ENCODE measurements at regions not wholly inside any gene's neighbourhood (a gene's known extent, or its start where the extent isn't known, plus 50 kb on each side); places are given as distances from the start of the nearest gene placed in this dataset.

DNA sequence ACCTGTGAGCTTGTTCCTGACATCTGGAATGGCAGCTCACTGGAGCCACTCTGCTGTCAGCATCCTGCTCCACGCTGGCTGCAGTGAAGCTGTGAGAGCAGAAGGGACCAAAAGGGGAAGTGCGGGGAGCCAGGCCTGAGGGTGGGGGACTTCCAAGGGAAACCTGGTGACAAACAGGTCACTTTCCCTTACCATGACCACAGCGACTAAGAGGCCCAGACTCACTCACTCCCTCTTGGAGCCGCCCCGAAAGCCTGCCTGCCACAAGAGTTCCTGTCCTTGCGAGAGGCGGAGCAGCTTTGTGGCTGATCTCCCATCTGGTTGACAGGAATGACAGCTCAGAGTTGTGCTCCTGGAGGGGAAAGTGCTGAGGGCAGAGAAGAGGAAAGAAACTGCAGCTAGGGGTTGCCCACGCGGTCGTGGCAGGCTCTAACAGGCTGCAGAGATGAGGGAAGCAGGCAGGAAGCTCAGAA, 183.8 kb upstream of the NTM start:
- no peaks in the 10 kb centered on the region for H3K36me3 ChIP-seq (replicated peaks)
- TF ChIP-seq, protein P1, sequence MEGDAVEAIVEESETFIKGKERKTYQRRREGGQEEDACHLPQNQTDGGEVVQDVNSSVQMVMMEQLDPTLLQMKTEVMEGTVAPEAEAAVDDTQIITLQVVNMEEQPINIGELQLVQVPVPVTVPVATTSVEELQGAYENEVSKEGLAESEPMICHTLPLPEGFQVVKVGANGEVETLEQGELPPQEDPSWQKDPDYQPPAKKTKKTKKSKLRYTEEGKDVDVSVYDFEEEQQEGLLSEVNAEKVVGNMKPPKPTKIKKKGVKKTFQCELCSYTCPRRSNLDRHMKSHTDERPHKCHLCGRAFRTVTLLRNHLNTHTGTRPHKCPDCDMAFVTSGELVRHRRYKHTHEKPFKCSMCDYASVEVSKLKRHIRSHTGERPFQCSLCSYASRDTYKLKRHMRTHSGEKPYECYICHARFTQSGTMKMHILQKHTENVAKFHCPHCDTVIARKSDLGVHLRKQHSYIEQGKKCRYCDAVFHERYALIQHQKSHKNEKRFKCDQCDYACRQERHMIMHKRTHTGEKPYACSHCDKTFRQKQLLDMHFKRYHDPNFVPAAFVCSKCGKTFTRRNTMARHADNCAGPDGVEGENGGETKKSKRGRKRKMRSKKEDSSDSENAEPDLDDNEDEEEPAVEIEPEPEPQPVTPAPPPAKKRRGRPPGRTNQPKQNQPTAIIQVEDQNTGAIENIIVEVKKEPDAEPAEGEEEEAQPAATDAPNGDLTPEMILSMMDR (IDR thresholded peaks at IDR 0.05; ENCODE audit: low read depth, low read length, missing control alignments): no peak
- in situ Hi-C loops (cut with HindIII; ENCODE audit: low pct_ligation_motif_present, low sequenced_read_pairs): no loop called here
- no peak for DNase-seq
- no peak overlapping the region for H3K4me3 ChIP-seq (ENCODE audit: low read depth, low read length)
- H3K27me3 ChIP-seq (replicated peaks): no peaks in the 10 kb centered on the region
- no peak overlapping the region for H3K27ac ChIP-seq

DNA sequence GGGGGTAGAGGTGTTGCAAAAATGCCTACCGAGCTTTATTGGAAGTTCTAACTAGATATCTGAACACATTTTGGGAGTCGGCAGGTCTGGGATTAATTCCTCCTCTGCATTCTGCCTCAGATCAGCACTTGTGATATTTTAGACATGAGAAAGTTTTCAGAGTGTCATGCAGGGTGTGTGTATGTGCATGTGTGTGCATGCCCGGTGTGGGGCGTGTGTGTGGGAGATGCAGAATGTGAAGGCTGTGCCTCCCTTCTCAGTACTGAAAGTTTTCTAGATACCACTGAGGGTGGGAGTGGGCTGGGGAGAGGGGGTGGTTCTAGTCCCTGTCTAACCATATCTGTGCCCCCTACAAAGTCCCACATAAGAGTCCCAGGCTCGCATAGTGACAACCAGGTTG, 180.0 kb upstream of the NTM start:
- no peak for DNase-seq
- Histone ChIP-seq H3K36me3 (replicated peaks) (no peaks in the 10 kb centered on the region), H3K4me3 (ENCODE audit: low read depth, low read length) (no peak overlapping the region), H3K27me3 (replicated peaks) (no peaks in the 10 kb centered on the region), H3K27ac (no peak overlapping the region)
- TF ChIP-seq, protein P1 (IDR thresholded peaks at IDR 0.05; ENCODE audit: low read depth, low read length, missing control alignments): no peak
- in situ Hi-C loops (cut with HindIII; ENCODE audit: low pct_ligation_motif_present, low sequenced_read_pairs): no loop called here

DNA sequence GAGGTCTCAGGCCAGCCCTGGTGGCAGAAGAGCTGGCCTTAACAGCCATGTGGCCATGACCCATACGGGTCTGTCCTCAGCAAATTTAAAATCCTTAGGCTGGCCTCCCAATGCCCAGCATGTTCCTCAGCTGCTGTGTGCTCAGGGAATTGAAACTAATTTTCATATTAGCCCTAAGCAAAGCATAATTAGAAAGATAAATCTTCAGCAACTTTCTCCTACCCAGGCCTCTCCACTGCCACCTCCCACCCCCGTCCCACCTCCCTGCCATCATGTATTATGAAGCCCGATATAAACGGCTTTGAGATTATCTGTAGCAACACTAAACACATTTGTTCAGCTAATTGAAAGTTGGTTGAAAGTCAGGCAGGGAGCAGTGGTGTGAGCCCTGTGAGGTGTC, 178.8 kb upstream of the NTM start:
- DNase-seq: no peak
- Histone ChIP-seq H3K27me3 (replicated peaks) (no peaks in the 10 kb centered on the region), H3K36me3 (replicated peaks) (no peaks in the 10 kb centered on the region), H3K4me3 (ENCODE audit: low read depth, low read length) (no peak overlapping the region), H3K27ac (no peak overlapping the region)
- TF ChIP-seq, protein P1 (IDR thresholded peaks at IDR 0.05; ENCODE audit: low read depth, low read length, missing control alignments): no peak
- in situ Hi-C loops (cut with HindIII; ENCODE audit: low pct_ligation_motif_present, low sequenced_read_pairs): no loop called here

DNA sequence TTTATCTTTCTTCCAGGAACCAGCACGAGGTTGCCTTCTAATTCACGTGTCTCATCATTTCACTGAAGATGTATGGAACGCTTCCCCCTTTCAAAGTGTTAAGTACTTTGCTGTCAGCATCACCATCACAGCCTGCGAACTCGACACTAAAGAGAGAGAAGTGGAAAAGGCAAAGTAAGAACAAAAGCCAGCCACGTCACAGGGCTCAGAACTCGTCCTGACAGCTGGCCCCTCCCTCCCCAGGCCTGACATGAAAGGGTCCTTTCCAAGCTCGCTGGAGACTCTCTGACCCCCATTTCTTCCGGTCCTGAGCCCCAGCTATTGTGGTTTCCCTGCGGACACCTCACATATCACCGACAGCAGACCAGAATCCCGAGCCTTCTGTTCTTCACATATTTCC, 177.8 kb upstream of the NTM start:
- no peak for DNase-seq
- Histone ChIP-seq H3K27me3 (replicated peaks) (no peaks in the 10 kb centered on the region), H3K27ac (no peak overlapping the region), H3K36me3 (replicated peaks) (no peaks in the 10 kb centered on the region), H3K4me3 (ENCODE audit: low read depth, low read length) (no peak overlapping the region)
- TF ChIP-seq, protein P1 (IDR thresholded peaks at IDR 0.05; ENCODE audit: low read depth, low read length, missing control alignments): no peak
- in situ Hi-C loops (cut with HindIII; ENCODE audit: low pct_ligation_motif_present, low sequenced_read_pairs): no loop called here

DNA sequence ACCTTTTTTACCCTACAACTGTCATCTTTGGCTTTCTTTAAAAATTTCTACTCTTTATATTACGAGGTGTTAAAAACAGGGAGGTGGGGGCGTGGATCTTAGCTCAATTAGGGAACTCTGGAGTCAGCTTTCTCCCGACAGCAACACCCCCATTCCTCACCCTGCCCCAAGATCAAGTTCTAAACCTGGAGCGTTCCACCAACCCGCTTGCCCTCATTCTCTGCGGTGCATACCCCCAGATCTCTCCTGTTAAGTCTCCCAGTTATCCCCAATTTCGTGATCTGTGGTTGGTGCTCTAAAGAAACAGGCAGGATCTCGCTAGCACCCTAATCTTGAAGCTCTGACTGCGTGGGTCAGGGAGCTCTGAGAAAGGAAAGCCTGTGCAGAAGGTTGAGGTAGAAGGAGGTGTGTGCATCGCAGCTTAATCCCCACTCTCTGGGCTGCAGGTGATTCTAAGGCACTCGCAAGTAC, 177.3 kb upstream of the NTM start:
- in situ Hi-C loops (cut with HindIII; ENCODE audit: low pct_ligation_motif_present, low sequenced_read_pairs): no loop called here
- TF ChIP-seq, protein P1 (IDR thresholded peaks at IDR 0.05; ENCODE audit: low read depth, low read length, missing control alignments): no peak

DNA sequence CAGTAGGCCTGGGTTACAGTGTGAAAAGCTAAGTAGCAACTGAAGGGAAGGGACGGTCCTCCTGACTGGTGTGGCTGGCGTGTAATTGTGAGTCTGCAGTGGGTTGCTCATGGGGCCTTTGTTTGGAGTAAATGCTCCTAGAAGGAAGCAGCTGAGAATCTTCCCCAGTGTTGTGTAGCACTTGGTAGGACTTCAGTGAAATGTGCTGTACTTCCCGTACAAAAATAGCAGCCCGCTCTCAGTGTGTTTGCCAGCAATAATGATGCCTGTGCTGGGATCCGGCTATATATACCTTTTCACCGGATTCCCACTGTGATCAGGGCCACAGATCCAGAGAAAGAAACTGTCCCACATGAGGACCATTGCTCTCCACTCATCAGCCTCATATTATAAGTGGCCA, 175.7 kb upstream of the NTM start:
- Histone ChIP-seq H3K36me3 (replicated peaks) (no peaks in the 10 kb centered on the region), H3K27ac (no peak overlapping the region), H3K4me3 (ENCODE audit: low read depth, low read length) (no peak overlapping the region), H3K27me3 (replicated peaks) (no peaks in the 10 kb centered on the region)
- no peak for DNase-seq
- in situ Hi-C loops (cut with HindIII; ENCODE audit: low pct_ligation_motif_present, low sequenced_read_pairs): no loop called here
- TF ChIP-seq, protein P1 (IDR thresholded peaks at IDR 0.05; ENCODE audit: low read depth, low read length, missing control alignments): no peak

More for the DNA sequence above, 177.3 kb upstream of the NTM start:
- H3K4me3 ChIP-seq (ENCODE audit: low read depth, low read length): no peak overlapping the region
- no peak for DNase-seq
- H3K27me3 ChIP-seq (replicated peaks): no peaks in the 10 kb centered on the region
- H3K36me3 ChIP-seq (replicated peaks): no peaks in the 10 kb centered on the region
- no peak overlapping the region for H3K27ac ChIP-seq
